ENCODE measurements at regions not wholly inside any gene's neighbourhood (a gene's known extent, or its start where the extent isn't known, plus 50 kb on each side); places are given as distances from the start of the nearest gene placed in this dataset.

- no peaks in the 10 kb centered on the region for H3K27me3 ChIP-seq
- TF ChIP-seq CTCF (IDR thresholded peaks at IDR 0.05) (no peak), POLR2AphosphoS5 (IDR thresholded peaks at IDR 0.05) (no peak), POLR2A (IDR thresholded peaks at IDR 0.05) (no peak)
- no peak overlapping the region for H3K4me3 ChIP-seq
- no peaks in the 10 kb centered on the region for H3K4me1 ChIP-seq
- peaks cover 4 to 5% of the 10 kb centered on the region in 2 donors for H3K9me3 ChIP-seq
- DNase-seq (ENCODE audit: low spot score in 2 of 2): no peak
- no peak overlapping the region for H3K27ac ChIP-seq
- intact Hi-C loops (cut with DNase I; ENCODE audit: low total_unique reads): no loop called here
- H3K36me3 ChIP-seq: no peaks in the 10 kb centered on the region
These were observed 214.1 kb downstream of the COL12A1 start for GRCh38 chr6:74991573-74992332.

- Histone ChIP-seq H3K4me1 (no peaks in the 10 kb centered on the region), H3K27ac (no peak overlapping the region), H3K27me3 (no peaks in the 10 kb centered on the region), H3K36me3 (no peaks in the 10 kb centered on the region), H3K9me3 (no peaks in the 10 kb centered on the region), H3K4me3 (no peak overlapping the region)
- no peak for DNase-seq (ENCODE audit: low spot score in 2 of 2)
- TF ChIP-seq POLR2AphosphoS5 (IDR thresholded peaks at IDR 0.05): no peak
- no peak for TF ChIP-seq CTCF (IDR thresholded peaks at IDR 0.05)
- no peak for TF ChIP-seq POLR2A (IDR thresholded peaks at IDR 0.05)
- intact Hi-C loops (cut with DNase I; ENCODE audit: low total_unique reads): no loop called here
These were observed 226.6 kb downstream of the COL12A1 start for GRCh38 chr6:74979065-74979766.

GRCh38 chr6:74976701-74977100 lies 229.2 kb downstream of the COL12A1 start:
- intact Hi-C loops (cut with DNase I; ENCODE audit: low total_unique reads): no loop called here
- Histone ChIP-seq H3K27me3 (no peaks in the 10 kb centered on the region), H3K9me3 (no peaks in the 10 kb centered on the region), H3K27ac (no peak overlapping the region), H3K36me3 (no peaks in the 10 kb centered on the region), H3K4me3 (no peak overlapping the region), H3K4me1 (peaks cover 0 to 4% of the 10 kb centered on the region in 2 donors)
- no peak for DNase-seq (ENCODE audit: low spot score in 2 of 2)
- TF ChIP-seq CTCF (IDR thresholded peaks at IDR 0.05): no peak
- TF ChIP-seq POLR2AphosphoS5 (IDR thresholded peaks at IDR 0.05): no peak
- TF ChIP-seq POLR2A (IDR thresholded peaks at IDR 0.05): no peak

- Histone ChIP-seq H3K27me3 (no peaks in the 10 kb centered on the region), H3K27ac (no peak overlapping the region), H3K9me3 (no peaks in the 10 kb centered on the region), H3K36me3 (no peaks in the 10 kb centered on the region), H3K4me3 (no peak overlapping the region), H3K4me1 (peaks cover 0 to 4% of the 10 kb centered on the region in 2 donors)
- TF ChIP-seq POLR2A (IDR thresholded peaks at IDR 0.05) (no peak), POLR2AphosphoS5 (IDR thresholded peaks at IDR 0.05) (no peak), CTCF (IDR thresholded peaks at IDR 0.05) (no peak)
- intact Hi-C loops (cut with DNase I; ENCODE audit: low total_unique reads): no loop called here
- DNase-seq (ENCODE audit: low spot score in 2 of 2): no peak
These were observed 229.8 kb downstream of the COL12A1 start for GRCh38 chr6:74976026-74976425.

GRCh38 chr6:74973591-74973990 lies 232.3 kb downstream of the COL12A1 start:
- no peak overlapping the region for H3K27ac ChIP-seq

More at GRCh38 chr6:74973591-74973990, 232.3 kb downstream of the COL12A1 start:
- Histone ChIP-seq H3K36me3 (no peaks in the 10 kb centered on the region), H3K4me3 (no peak overlapping the region), H3K27me3 (no peaks in the 10 kb centered on the region), H3K9me3 (no peaks in the 10 kb centered on the region), H3K4me1 (peaks cover 0 to 4% of the 10 kb centered on the region in 2 donors)
- DNase-seq (ENCODE audit: low spot score in 2 of 2): no peak
- no peak for TF ChIP-seq CTCF (IDR thresholded peaks at IDR 0.05)
- no peak for TF ChIP-seq POLR2A (IDR thresholded peaks at IDR 0.05)
- no peak for TF ChIP-seq POLR2AphosphoS5 (IDR thresholded peaks at IDR 0.05)
- intact Hi-C loops (cut with DNase I; ENCODE audit: low total_unique reads): no loop called here

Measured in breast epithelium (tissue), 4 donors.